Tibial nerve (tissue), 4 donors: ENCODE measurements at regions not wholly inside any gene's neighbourhood (a gene's known extent, or its start where the extent isn't known, plus 50 kb on each side); places are given as distances from the start of the nearest gene placed in this dataset.
"Not testable (repeated sequence)": the region's sequence is repeated elsewhere in the genome, so short reads cannot be mapped to it uniquely, and the experiment has no call there.

ENCODE experiments used
- CTCF ChIP-seq, 5 experiments: fragments of 200-600 bp in 3 of 5; fragments of 450-650 bp in 2 of 5; sonication (generic) in 3 of 5; IDR thresholded peaks; one replicate each; pipeline ENCODE4 v1.5.1; 2016 to 2019; ENCODE audit warnings: antibody characterized with exemption in 5 of 5, mild to moderate bottlenecking in 3 of 5, moderate library complexity in 2 of 5
- EP300 ChIP-seq, 2 donors: sonication (generic); formaldehyde crosslinking; IDR thresholded peaks; one replicate each; pipeline ENCODE4 v1.6.1; 2017; ENCODE audit warnings: antibody characterized with exemption in 2 of 2, mild to moderate bottlenecking in 1 of 2
- POLR2A ChIP-seq, 2 donors: fragments of 450-650 bp; IDR thresholded peaks; one replicate each; pipeline ENCODE4 v1.6.1; 2017; ENCODE audit warnings: antibody characterized with exemption in 2 of 2, mild to moderate bottlenecking in 2 of 2, moderate library complexity in 2 of 2

DNA sequence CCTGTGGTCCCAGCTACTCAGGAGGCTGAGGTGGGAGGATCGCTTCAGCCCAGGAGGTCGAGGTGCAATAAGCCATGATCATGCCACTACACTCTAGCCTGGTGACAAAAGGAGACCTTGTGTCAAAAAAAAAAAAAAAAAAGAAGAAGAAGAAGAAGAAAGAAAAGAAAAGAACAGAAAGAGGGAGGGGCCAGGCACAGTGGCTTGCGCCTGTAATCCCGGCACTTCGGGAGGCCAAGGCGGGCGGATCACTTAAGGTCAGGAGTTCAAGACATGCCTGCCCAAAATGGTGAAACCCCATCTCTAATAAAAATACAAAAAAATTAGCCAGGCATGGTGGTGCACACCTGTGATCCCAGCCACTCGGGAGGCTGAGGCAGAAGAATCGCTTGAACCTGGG, 52.8 kb upstream of the EP300 start:
- TF ChIP-seq EP300, CTCF, POLR2A (IDR thresholded peaks at IDR 0.05): not testable (repeated sequence)
